Neural cell (in vitro differentiated cells): ENCODE measurements at regions not wholly inside any gene's neighbourhood (a gene's known extent, or its start where the extent isn't known, plus 50 kb on each side); places are given as distances from the start of the nearest gene placed in this dataset.

Experiments used
- H2AFZ ChIP-seq: fragments of 200-600, 300-800 bp; sonication (generic), shearing (Covaris generic); 2 replicates; pipeline ENCODE4 v1.6.0; 2014; ENCODE audit warnings: low read depth, mild to moderate bottlenecking, antibody characterized with exemption, low read length, moderate library complexity
- H3F3A ChIP-seq: fragments of 200-600 bp; shearing (Covaris generic); 2 replicates; pipeline ENCODE4 v1.6.1; 2016; ENCODE audit warnings: mild to moderate bottlenecking, moderate library complexity, mixed read lengths, antibody characterized with exemption, low read length; ENCODE audit not compliant: insufficient read depth, poor library complexity, severe bottlenecking
- H3K27ac ChIP-seq: fragments of 200-600, 300-800 bp; sonication (generic), shearing (Covaris generic); 2 replicates; pipeline ENCODE4 v1.5.1; 2014; ENCODE audit warnings: mild to moderate bottlenecking, low read length, moderate library complexity
- H3K27me3 ChIP-seq: fragments of 300-800, 200-600 bp; sonication (generic), shearing (Covaris generic); 2 replicates; pipeline ENCODE4 v1.6.0; 2014; ENCODE audit warnings: mild to moderate bottlenecking, low read depth, low read length, moderate library complexity; ENCODE audit not compliant: insufficient read depth
- H3K36me3 ChIP-seq: fragments of 300-800, 200-600 bp; sonication (generic), shearing (Covaris generic); 2 replicates; pipeline ENCODE4 v1.5.1; 2014; ENCODE audit warnings: mild to moderate bottlenecking, antibody characterized with exemption, low read length, moderate library complexity; ENCODE audit not compliant: insufficient read depth
- H3K4me2 ChIP-seq: fragments of 300-800, 200-600 bp; sonication (generic), shearing (Covaris generic); 2 replicates; pipeline ENCODE4 v1.6.0; 2014; ENCODE audit warnings: mild to moderate bottlenecking, low read length
- H3K4me3 ChIP-seq: fragments of 300-800, 200-600 bp; sonication (generic), shearing (Covaris generic); 2 replicates; pipeline ENCODE4 v1.5.1; 2014; ENCODE audit warnings: mild to moderate bottlenecking, low read length, moderate library complexity
- H3K79me2 ChIP-seq: fragments of 200-600 bp; shearing (Covaris generic); replicated peaks from 2 replicates; pipeline ENCODE4 v1.6.0; 2014; ENCODE audit warnings: mild to moderate bottlenecking, low read length, moderate library complexity; ENCODE audit not compliant: insufficient read depth
- H3K9ac ChIP-seq: fragments of 300-800, 200-600 bp; sonication (generic), shearing (Covaris generic); 2 replicates; pipeline ENCODE4 v1.6.1; 2016; ENCODE audit warnings: mild to moderate bottlenecking, low read length, mixed read lengths
- H3K9me2 ChIP-seq: fragments of 200-600 bp; shearing (Covaris generic); 2 replicates; pipeline ENCODE4 v1.6.1; 2016; ENCODE audit warnings: mild to moderate bottlenecking, low read length, mixed read lengths; ENCODE audit not compliant: insufficient read depth
- H3K9me3 ChIP-seq: fragments of 200-600, 300-800 bp; sonication (generic), shearing (Covaris generic); 2 replicates; pipeline ENCODE4 v1.6.1; 2016; ENCODE audit warnings: mild to moderate bottlenecking, mixed run types, low read length, moderate library complexity, mixed read lengths
- H4K20me1 ChIP-seq: fragments of 200-600 bp; shearing (Covaris generic); 2 replicates; pipeline ENCODE4 v1.6.1; 2016; ENCODE audit warnings: mild to moderate bottlenecking, mixed run types; ENCODE audit not compliant: insufficient read depth
- EP300 ChIP-seq: fragments of 450-650 bp; conservative IDR thresholded peaks from 2 replicates; pipeline ENCODE4 v1.6.1; 2014; ENCODE audit warnings: antibody characterized with exemption, mild to moderate bottlenecking, moderate library complexity; ENCODE audit not compliant: poor library complexity, severe bottlenecking
- EZH2 ChIP-seq: fragments of 200-600, 300-800 bp; shearing (Covaris generic), sonication (generic); IDR thresholded peaks from 2 replicates; pipeline ENCODE4 v1.6.1; 2014; ENCODE audit warnings: antibody characterized with exemption, low read length, borderline replicate concordance, mild to moderate bottlenecking; ENCODE audit not compliant: insufficient read depth, poor library complexity, severe bottlenecking
- MXI1 ChIP-seq: fragments of 450-650 bp; conservative IDR thresholded peaks from 2 replicates; pipeline ENCODE4 v1.6.1; 2014; ENCODE audit warnings: antibody characterized with exemption, mild to moderate bottlenecking; ENCODE audit not compliant: poor library complexity, severe bottlenecking
- POLR2AphosphoS5 ChIP-seq: IDR thresholded peaks from 2 replicates; pipeline ENCODE4 v1.6.1; 2012
- RAD21 ChIP-seq: fragments of 450-650 bp; conservative IDR thresholded peaks from 2 replicates; pipeline ENCODE4 v1.6.1; 2014; ENCODE audit warnings: antibody characterized with exemption, mild to moderate bottlenecking, moderate library complexity
- SMC3 ChIP-seq: fragments of 450-650 bp; conservative IDR thresholded peaks from 2 replicates; pipeline ENCODE4 v1.6.1; 2014; ENCODE audit warnings: antibody characterized with exemption, mild to moderate bottlenecking, moderate library complexity; ENCODE audit not compliant: poor library complexity
- TAF1 ChIP-seq: IDR thresholded peaks from 2 replicates; pipeline ENCODE4 v1.6.1; 2012; ENCODE audit warnings: low read depth
- TF ChIP-seq, protein P1 (sequence below): fragments of 450-650 bp; IDR thresholded peaks from 2 replicates; pipeline ENCODE4 v1.5.1; 2014; ENCODE audit warnings: antibody characterized with exemption, mild to moderate bottlenecking, moderate library complexity; ENCODE audit not compliant: poor library complexity, severe bottlenecking
- TF ChIP-seq, protein P2 (sequence below): IDR thresholded peaks from 2 replicates; pipeline ENCODE4 v1.6.1; 2012; ENCODE audit warnings: borderline replicate concordance

DNA sequence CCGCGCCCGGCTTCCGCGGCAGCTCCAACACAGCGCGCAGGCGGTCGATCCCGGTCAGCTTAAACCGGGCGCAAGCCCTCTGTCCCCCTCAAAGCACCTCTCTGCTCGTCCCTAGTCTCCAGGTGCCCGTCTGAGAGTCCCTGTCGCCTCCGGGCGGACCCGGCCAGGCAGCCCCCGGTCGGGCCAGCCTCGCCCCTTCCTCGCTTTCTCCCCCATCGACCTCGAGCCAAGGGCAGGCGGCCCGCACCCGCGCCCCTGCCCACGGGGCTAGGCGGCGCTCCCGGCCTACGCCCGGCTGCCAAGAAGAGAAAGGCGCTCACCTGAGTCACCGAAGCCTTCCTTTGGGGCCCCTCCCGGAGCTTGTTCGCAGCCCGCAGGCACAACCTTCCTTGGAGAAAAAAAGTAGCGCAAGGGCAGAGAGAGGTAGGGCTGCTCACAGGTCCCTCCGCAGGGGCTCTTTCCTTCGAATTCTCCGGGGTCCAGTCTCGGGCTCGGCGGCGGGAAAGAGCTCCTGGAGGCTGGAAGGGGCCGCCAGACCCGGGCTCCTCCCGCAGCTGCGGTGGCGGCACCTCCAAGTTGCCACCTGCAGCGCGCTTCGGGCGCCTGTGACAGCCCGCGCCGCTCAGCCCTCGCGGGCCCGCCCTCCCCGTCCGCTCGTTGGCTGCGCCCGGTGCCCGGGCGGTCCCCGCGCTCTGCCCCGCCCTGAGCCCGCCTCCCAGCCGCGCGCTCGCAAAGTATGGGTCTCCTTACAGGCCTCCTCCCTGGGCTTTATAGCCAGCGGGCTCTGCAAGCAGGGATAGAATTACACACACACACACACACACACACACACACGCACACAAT lies 86.5 kb upstream of the EPB41L3 start:
- peak overlapping the region; percentile 15 for H3K27ac ChIP-seq
- peaks cover 44% of the 10 kb centered on the region for H3K27me3 ChIP-seq
- H3K4me3 ChIP-seq: peak overlapping the region; percentile 79
- H3K9ac ChIP-seq: peak overlapping the region; percentile 62
- H3K4me2 ChIP-seq: peak overlapping the region; percentile 64
- H3K9me3 ChIP-seq: no peaks in the 10 kb centered on the region
- TF ChIP-seq EZH2 (no peak), POLR2AphosphoS5 (no peak), MXI1 (peak; percentile 11)
- TF ChIP-seq, protein P1, sequence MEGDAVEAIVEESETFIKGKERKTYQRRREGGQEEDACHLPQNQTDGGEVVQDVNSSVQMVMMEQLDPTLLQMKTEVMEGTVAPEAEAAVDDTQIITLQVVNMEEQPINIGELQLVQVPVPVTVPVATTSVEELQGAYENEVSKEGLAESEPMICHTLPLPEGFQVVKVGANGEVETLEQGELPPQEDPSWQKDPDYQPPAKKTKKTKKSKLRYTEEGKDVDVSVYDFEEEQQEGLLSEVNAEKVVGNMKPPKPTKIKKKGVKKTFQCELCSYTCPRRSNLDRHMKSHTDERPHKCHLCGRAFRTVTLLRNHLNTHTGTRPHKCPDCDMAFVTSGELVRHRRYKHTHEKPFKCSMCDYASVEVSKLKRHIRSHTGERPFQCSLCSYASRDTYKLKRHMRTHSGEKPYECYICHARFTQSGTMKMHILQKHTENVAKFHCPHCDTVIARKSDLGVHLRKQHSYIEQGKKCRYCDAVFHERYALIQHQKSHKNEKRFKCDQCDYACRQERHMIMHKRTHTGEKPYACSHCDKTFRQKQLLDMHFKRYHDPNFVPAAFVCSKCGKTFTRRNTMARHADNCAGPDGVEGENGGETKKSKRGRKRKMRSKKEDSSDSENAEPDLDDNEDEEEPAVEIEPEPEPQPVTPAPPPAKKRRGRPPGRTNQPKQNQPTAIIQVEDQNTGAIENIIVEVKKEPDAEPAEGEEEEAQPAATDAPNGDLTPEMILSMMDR: no peak
- no peaks in the 10 kb centered on the region for H3K36me3 ChIP-seq
- H3K79me2 ChIP-seq: no peaks in the 10 kb centered on the region
- H4K20me1 ChIP-seq: no peaks in the 10 kb centered on the region
- H2AFZ ChIP-seq: peak overlapping the region; percentile 47
- no peaks in the 10 kb centered on the region for H3F3A ChIP-seq
- no peaks in the 10 kb centered on the region for H3K9me2 ChIP-seq

DNA sequence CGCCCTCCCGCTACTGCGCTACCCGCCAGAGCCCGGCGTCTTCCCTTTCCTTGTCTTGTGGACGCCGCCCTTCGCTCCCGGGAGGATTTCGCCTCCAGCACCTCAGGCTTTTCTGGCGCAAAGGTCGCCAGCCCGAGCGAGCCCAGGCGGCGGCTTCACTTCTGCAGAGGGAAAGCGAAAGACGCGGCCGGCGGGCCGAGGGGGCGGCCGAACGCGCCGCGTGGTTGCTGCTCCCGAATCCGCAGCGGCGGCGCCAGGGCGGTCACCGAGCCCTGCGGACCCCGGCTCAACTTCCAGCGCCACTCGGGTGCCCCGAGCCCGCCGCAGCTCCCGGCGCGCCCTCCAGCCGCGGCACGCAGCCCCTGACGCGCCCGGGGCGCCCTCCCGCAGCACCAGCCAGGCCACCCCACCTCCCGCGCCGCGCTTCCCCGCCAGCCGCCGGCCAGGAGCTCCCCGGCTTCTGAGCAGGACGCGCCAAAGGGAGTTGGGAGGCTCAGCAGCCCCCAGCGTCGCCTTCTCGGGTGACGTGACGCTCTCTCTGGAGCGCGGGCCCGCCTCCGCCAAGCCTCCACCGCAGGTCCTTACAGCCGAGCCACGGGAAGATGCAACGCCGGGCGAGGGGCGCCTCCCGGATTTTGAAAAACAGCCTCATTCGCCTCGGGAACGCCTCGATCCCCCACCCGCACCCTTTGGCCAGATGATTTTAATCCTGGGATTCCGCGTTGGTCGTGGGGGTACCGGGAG lies 84.9 kb upstream of the EPB41L3 start:
- Histone ChIP-seq H3K36me3 (no peaks in the 10 kb centered on the region), H3K9me3 (no peaks in the 10 kb centered on the region), H3K9me2 (no peaks in the 10 kb centered on the region), H2AFZ (peak overlapping the region; percentile 56), H3K4me3 (peak overlapping the region; percentile 79), H3K4me2 (peak overlapping the region; percentile 94), H3F3A (no peaks in the 10 kb centered on the region), H3K79me2 (no peaks in the 10 kb centered on the region), H3K27ac (peak overlapping the region; percentile 44), H3K27me3 (peaks cover 44% of the 10 kb centered on the region), H3K9ac (peak overlapping the region; percentile 62), H4K20me1 (no peaks in the 10 kb centered on the region)
- TF ChIP-seq MXI1 (peak; percentile 46), EP300 (no peak)

DNA sequence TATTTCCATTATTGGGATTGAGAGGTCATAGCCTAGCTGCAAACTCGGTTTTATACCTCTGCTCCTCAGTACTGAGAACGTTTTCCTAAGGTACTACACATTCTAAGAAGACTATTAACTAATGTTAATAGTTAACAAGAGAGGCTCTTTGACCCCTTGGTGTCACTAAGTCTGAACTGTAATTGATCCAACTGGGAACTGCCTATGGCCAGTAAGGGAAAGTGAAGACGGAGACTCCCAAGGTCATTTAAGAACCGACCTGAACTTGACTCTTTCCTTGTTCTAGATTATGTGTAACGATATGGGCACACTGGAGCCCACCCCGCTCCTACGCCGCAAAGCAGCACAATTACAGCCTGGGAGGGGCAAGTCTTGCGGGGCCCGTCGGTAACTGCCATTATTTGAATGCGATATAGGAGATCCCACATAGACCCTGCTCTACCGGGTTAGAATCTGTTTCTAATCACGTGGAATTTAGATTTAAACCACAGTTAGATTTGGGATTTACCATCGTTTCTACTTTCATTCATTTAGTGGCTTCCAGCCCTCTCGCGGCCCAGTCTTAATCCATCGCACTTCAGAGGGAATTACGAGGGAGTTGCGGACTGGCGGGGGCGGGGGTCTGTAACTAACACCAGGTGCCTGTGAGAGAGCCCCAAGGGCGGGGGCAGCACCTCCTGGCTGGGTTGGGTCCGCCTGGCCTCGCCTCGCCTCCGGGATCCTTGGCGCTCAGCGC lies 84.1 kb upstream of the EPB41L3 start:
- peak overlapping the region; percentile 56 for H2AFZ ChIP-seq
- H3K4me3 ChIP-seq: peak overlapping the region; percentile 79
- no peaks in the 10 kb centered on the region for H4K20me1 ChIP-seq
- H3K9ac ChIP-seq: peak overlapping the region; percentile 62
- no peak overlapping the region for H3K27ac ChIP-seq
- no peaks in the 10 kb centered on the region for H3K36me3 ChIP-seq
- no peaks in the 10 kb centered on the region for H3K9me3 ChIP-seq
- no peaks in the 10 kb centered on the region for H3K79me2 ChIP-seq
- peaks cover 44% of the 10 kb centered on the region for H3K27me3 ChIP-seq
- peak overlapping the region; percentile 94 for H3K4me2 ChIP-seq
- H3F3A ChIP-seq: no peaks in the 10 kb centered on the region
- H3K9me2 ChIP-seq: no peaks in the 10 kb centered on the region
- no peak for TF ChIP-seq TAF1
- TF ChIP-seq POLR2AphosphoS5: no peak
- TF ChIP-seq, protein P1: no peak
- TF ChIP-seq, protein P2, sequence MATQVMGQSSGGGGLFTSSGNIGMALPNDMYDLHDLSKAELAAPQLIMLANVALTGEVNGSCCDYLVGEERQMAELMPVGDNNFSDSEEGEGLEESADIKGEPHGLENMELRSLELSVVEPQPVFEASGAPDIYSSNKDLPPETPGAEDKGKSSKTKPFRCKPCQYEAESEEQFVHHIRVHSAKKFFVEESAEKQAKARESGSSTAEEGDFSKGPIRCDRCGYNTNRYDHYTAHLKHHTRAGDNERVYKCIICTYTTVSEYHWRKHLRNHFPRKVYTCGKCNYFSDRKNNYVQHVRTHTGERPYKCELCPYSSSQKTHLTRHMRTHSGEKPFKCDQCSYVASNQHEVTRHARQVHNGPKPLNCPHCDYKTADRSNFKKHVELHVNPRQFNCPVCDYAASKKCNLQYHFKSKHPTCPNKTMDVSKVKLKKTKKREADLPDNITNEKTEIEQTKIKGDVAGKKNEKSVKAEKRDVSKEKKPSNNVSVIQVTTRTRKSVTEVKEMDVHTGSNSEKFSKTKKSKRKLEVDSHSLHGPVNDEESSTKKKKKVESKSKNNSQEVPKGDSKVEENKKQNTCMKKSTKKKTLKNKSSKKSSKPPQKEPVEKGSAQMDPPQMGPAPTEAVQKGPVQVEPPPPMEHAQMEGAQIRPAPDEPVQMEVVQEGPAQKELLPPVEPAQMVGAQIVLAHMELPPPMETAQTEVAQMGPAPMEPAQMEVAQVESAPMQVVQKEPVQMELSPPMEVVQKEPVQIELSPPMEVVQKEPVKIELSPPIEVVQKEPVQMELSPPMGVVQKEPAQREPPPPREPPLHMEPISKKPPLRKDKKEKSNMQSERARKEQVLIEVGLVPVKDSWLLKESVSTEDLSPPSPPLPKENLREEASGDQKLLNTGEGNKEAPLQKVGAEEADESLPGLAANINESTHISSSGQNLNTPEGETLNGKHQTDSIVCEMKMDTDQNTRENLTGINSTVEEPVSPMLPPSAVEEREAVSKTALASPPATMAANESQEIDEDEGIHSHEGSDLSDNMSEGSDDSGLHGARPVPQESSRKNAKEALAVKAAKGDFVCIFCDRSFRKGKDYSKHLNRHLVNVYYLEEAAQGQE: no peak
- no peak for TF ChIP-seq EP300
- TF ChIP-seq RAD21: no peak
- no peak for TF ChIP-seq MXI1
- no peak for TF ChIP-seq EZH2
- no peak for TF ChIP-seq SMC3
